ENCODE measurements at regions not wholly inside any gene's neighbourhood (a gene's known extent, or its start where the extent isn't known, plus 50 kb on each side); places are given as distances from the start of the nearest gene placed in this dataset.

- H3K79me2 ChIP-seq (ENCODE audit: insufficient read depth, low read length) = no peaks in the 10 kb centered on the region
- no peak overlapping the region for H3K27ac ChIP-seq (ENCODE audit: low read depth, low read length)
- H3K4me3 ChIP-seq (ENCODE audit: insufficient read depth, low read length, poor library complexity, severe bottlenecking) = no peak overlapping the region
- H3K36me3 ChIP-seq (ENCODE audit: low read length) = no peaks in the 10 kb centered on the region
- no peaks in the 10 kb centered on the region for H3K27me3 ChIP-seq (ENCODE audit: low read length)
- no peaks in the 10 kb centered on the region; the same call in 1 of the 2 replicates for H3K9me3 ChIP-seq (ENCODE audit: insufficient read depth, low read length)
- H2AFZ ChIP-seq (ENCODE audit: low read depth, low read length, severe bottlenecking) = no peak overlapping the region
- H4K20me1 ChIP-seq (ENCODE audit: low read depth, low read length) = no peaks in the 10 kb centered on the region
- no peak overlapping the region for H3K9ac ChIP-seq (ENCODE audit: low read length)
- no peak for TF ChIP-seq EZH2phosphoT487 (conservative IDR thresholded peaks at IDR 0.05; ENCODE audit: low read length)
- TF ChIP-seq, protein P1, sequence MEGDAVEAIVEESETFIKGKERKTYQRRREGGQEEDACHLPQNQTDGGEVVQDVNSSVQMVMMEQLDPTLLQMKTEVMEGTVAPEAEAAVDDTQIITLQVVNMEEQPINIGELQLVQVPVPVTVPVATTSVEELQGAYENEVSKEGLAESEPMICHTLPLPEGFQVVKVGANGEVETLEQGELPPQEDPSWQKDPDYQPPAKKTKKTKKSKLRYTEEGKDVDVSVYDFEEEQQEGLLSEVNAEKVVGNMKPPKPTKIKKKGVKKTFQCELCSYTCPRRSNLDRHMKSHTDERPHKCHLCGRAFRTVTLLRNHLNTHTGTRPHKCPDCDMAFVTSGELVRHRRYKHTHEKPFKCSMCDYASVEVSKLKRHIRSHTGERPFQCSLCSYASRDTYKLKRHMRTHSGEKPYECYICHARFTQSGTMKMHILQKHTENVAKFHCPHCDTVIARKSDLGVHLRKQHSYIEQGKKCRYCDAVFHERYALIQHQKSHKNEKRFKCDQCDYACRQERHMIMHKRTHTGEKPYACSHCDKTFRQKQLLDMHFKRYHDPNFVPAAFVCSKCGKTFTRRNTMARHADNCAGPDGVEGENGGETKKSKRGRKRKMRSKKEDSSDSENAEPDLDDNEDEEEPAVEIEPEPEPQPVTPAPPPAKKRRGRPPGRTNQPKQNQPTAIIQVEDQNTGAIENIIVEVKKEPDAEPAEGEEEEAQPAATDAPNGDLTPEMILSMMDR (IDR thresholded peaks at IDR 0.05; ENCODE audit: insufficient read depth, low read length, poor library complexity, severe bottlenecking) = no peak
- no peak overlapping the region for H3K4me2 ChIP-seq (ENCODE audit: low read depth, low read length, poor library complexity, severe bottlenecking)
- H3F3A ChIP-seq (ENCODE audit: insufficient read depth) = no peaks in the 10 kb centered on the region
- H3K9me2 ChIP-seq (replicated peaks; ENCODE audit: insufficient read depth, low read length) = no peaks in the 10 kb centered on the region
Measured at GRCh38 chr4:166182145-166182544, 309.1 kb downstream of the TLL1 start.

- Histone ChIP-seq H2AFZ (ENCODE audit: low read depth, low read length, severe bottlenecking) (peak overlapping the region; percentile 34), H3K27ac (ENCODE audit: low read depth, low read length) (no peak overlapping the region), H4K20me1 (ENCODE audit: low read depth, low read length) (no peaks in the 10 kb centered on the region), H3K9me3 (ENCODE audit: insufficient read depth, low read length) (no peaks in the 10 kb centered on the region), H3K4me2 (ENCODE audit: low read depth, low read length, poor library complexity, severe bottlenecking) (no peak overlapping the region), H3K4me3 (ENCODE audit: insufficient read depth, low read length, poor library complexity, severe bottlenecking) (no peak overlapping the region), H3K36me3 (ENCODE audit: low read length) (no peaks in the 10 kb centered on the region), H3K9ac (ENCODE audit: low read length) (no peak overlapping the region), H3F3A (ENCODE audit: insufficient read depth) (no peaks in the 10 kb centered on the region), H3K79me2 (ENCODE audit: insufficient read depth, low read length) (no peaks in the 10 kb centered on the region), H3K9me2 (replicated peaks; ENCODE audit: insufficient read depth, low read length) (no peaks in the 10 kb centered on the region), H3K27me3 (ENCODE audit: low read length) (no peaks in the 10 kb centered on the region)
- TF ChIP-seq, protein P1 (IDR thresholded peaks at IDR 0.05; ENCODE audit: insufficient read depth, low read length, poor library complexity, severe bottlenecking) = no peak
- no peak for TF ChIP-seq EZH2phosphoT487 (conservative IDR thresholded peaks at IDR 0.05; ENCODE audit: low read length)
Measured at GRCh38 chr4:166195101-166195500, 322.1 kb downstream of the TLL1 start.

DNA sequence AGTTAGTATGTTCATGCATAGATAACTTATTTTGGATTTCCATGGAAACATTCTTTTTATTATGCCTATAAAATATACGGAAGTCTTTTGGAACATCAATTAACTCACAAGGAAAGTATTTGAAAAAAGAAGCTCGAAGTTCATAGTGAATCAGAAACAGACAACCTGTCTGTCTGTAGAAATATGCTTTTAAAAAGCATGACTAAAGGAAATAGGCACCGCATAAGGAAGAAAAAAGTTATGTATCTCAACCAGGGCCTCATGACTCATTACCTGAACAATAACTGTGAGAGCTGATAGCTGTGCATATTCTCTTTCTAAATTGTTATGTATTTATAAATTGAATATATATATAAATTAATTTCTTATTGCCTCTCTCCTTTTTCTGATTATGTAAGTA is 324.1 kb downstream of the TLL1 start:
- Histone ChIP-seq H3K4me3 (ENCODE audit: insufficient read depth, low read length, poor library complexity, severe bottlenecking) (no peak overlapping the region), H3K9ac (ENCODE audit: low read length) (no peak overlapping the region), H3K9me3 (ENCODE audit: insufficient read depth, low read length) (no peaks in the 10 kb centered on the region), H3K36me3 (ENCODE audit: low read length) (no peaks in the 10 kb centered on the region), H2AFZ (ENCODE audit: low read depth, low read length, severe bottlenecking) (no peak overlapping the region), H3K27ac (ENCODE audit: low read depth, low read length) (no peak overlapping the region), H3F3A (ENCODE audit: insufficient read depth) (no peaks in the 10 kb centered on the region), H4K20me1 (ENCODE audit: low read depth, low read length) (no peaks in the 10 kb centered on the region), H3K27me3 (ENCODE audit: low read length) (no peaks in the 10 kb centered on the region), H3K79me2 (ENCODE audit: insufficient read depth, low read length) (no peaks in the 10 kb centered on the region), H3K9me2 (replicated peaks; ENCODE audit: insufficient read depth, low read length) (no peaks in the 10 kb centered on the region), H3K4me2 (ENCODE audit: low read depth, low read length, poor library complexity, severe bottlenecking) (no peak overlapping the region)
- TF ChIP-seq EZH2phosphoT487 (conservative IDR thresholded peaks at IDR 0.05; ENCODE audit: low read length) = no peak
- TF ChIP-seq, protein P1 (IDR thresholded peaks at IDR 0.05; ENCODE audit: insufficient read depth, low read length, poor library complexity, severe bottlenecking) = no peak

All from SU-DHL-6 (cell line).